ENCODE measurements at regions not wholly inside any gene's neighbourhood (a gene's known extent, or its start where the extent isn't known, plus 50 kb on each side); places are given as distances from the start of the nearest gene placed in this dataset.

GRCh38 chr3:180414157-180414556 lies 187.8 kb upstream of the TTC14 start (continued):
- TF ChIP-seq ELK3 (CRISPR knock-in tag; IDR thresholded peaks at IDR 0.05) (no peak), RUNX1 (IDR thresholded peaks at IDR 0.05; ENCODE audit: low read depth) (no peak), TCF7 (IDR thresholded peaks at IDR 0.05; ENCODE audit: borderline replicate concordance) (no peak), TAF7 (tag; IDR thresholded peaks at IDR 0.05) (no peak)

GRCh38 chr3:180416111-180416594 lies 185.8 kb upstream of the TTC14 start:
- Histone ChIP-seq H3K79me2 (ENCODE audit: control insufficient read depth, insufficient read depth, low read length) (no peaks in the 10 kb centered on the region), H3K9me1 (ENCODE audit: control insufficient read depth, insufficient read depth, low read length) (no peaks in the 10 kb centered on the region), H3K27ac (ENCODE audit: extremely low read depth, low read depth, low read length) (no peak overlapping the region), H4K20me1 (replicated peaks; ENCODE audit: control insufficient read depth, insufficient read depth, low read length) (no peaks in the 10 kb centered on the region), H3K4me2 (ENCODE audit: insufficient read depth, low read length) (no peak overlapping the region), H3K36me3 (ENCODE audit: control insufficient read depth, insufficient read depth, low read length) (no peaks in the 10 kb centered on the region), H3K4me3 (no peak overlapping the region), H3K4me1 (replicated peaks in 1 of 2; ENCODE audit: control insufficient read depth in 2 of 2, insufficient read depth in 2 of 2, low read length in 2 of 2) (no peaks in the 10 kb centered on the region), H3K9me3 (replicated peaks; ENCODE audit: control insufficient read depth, insufficient read depth, low read depth, low read length) (no peaks in the 10 kb centered on the region), H2AFZ (ENCODE audit: low read depth, low read length) (no peak overlapping the region), H3K27me3 (ENCODE audit: control insufficient read depth in 2 of 2, insufficient read depth in 2 of 2, low read length in 2 of 2) (no peaks in the 10 kb centered on the region), H3K9ac (ENCODE audit: insufficient read depth in 1 of 2, low read depth in 2 of 2, low read length in 2 of 2) (no peak overlapping the region)
- no peak for TF ChIP-seq RB1 (IDR thresholded peaks at IDR 0.05; ENCODE audit: low read depth)
- TF ChIP-seq ZBTB11 (CRISPR knock-in tag; IDR thresholded peaks at IDR 0.05): no peak
- BruUV-seq (replicated peaks): no TSS peak
- WGBS (ENCODE audit: insufficient coverage, low coverage, missing lambda C conversion rate): 3% methylated on average over 2 of the region's 2 CpGs
- POLR2A ChIA-PET: no interaction called here
- ATAC-seq (no peak), FAIRE-seq (no peak), DNase-seq (ENCODE audit: extremely low read depth in 1 of 4, low spot score in 3 of 4) (no peak)
- intact Hi-C loops (cut with micrococcal nuclease) (no loop called here), in situ Hi-C loops (cut with MboI) (no loop called here)
- CTCF ChIA-PET (ENCODE audit: low intra/inter-chr PET ratio): no interaction called here
